ENCODE measurements at regions not wholly inside any gene's neighbourhood (a gene's known extent, or its start where the extent isn't known, plus 50 kb on each side); places are given as distances from the start of the nearest gene placed in this dataset.
A peak's percentile ranks its signal among the peaks of the same experiment; 100 is the strongest.

DNA sequence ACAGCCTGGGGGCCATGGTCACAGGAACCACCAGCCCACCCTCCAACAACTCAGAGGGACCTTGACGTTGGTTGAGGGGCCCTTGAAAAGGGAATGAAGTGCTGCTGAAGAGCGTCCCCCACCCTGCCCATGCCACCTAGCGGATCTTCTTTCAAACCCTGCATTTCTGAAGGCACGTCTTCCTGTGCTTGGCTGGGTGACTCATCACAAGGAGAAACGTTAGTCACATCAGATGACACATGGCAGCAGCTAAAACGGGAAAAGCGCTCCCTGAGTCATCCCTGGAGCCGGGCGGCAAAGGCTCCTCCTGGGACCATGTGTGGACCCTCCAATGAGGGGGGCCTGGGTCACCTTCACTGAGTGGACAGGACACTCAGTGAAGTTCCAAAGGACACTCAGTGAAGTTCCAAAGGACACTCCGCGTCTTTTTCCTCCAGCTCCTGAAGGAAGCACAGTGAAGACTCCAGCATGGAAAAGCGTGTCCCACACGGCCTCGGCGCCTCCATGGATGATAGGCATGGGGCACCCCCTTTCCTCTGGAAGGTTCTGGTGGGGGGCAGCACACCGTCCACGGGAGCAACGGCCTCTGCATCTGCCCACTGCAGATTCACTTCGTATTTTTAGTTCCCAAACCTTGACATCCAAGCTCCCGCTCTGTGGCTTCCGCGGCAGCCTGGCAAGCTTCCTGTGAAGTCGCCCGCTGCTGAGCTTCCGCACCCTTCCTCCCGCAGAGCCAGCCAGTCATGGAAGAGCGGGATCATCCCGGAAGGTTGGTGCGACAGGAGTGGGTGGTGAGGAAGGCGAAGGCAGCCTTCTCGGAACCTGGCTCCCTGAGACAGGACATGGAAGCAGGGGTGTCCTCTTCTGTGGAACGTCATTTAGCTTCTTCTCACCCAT is 383.4 kb downstream of the VRK1 start:
- no peaks in the 10 kb centered on the region for H3K9me3 ChIP-seq (ENCODE audit: severe bottlenecking)
- no peaks in the 10 kb centered on the region for H3K36me3 ChIP-seq (ENCODE audit: low read depth)
- peak; percentile 81 for DNase-seq (ENCODE audit: low spot score)
- TF ChIP-seq, protein P1, sequence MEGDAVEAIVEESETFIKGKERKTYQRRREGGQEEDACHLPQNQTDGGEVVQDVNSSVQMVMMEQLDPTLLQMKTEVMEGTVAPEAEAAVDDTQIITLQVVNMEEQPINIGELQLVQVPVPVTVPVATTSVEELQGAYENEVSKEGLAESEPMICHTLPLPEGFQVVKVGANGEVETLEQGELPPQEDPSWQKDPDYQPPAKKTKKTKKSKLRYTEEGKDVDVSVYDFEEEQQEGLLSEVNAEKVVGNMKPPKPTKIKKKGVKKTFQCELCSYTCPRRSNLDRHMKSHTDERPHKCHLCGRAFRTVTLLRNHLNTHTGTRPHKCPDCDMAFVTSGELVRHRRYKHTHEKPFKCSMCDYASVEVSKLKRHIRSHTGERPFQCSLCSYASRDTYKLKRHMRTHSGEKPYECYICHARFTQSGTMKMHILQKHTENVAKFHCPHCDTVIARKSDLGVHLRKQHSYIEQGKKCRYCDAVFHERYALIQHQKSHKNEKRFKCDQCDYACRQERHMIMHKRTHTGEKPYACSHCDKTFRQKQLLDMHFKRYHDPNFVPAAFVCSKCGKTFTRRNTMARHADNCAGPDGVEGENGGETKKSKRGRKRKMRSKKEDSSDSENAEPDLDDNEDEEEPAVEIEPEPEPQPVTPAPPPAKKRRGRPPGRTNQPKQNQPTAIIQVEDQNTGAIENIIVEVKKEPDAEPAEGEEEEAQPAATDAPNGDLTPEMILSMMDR (IDR thresholded peaks at IDR 0.05; ENCODE audit: poor library complexity, severe bottlenecking) = peak; percentile 63
- H3K27ac ChIP-seq (ENCODE audit: poor library complexity, severe bottlenecking) = no peak overlapping the region
- peaks cover 17% of the 10 kb centered on the region for H3K4me1 ChIP-seq (ENCODE audit: insufficient read depth, poor library complexity, severe bottlenecking)
- ATAC-seq (ENCODE audit: low read depth) = peak; percentile 92
- peaks cover 12% of the 10 kb centered on the region for H3K27me3 ChIP-seq (ENCODE audit: insufficient read depth, poor library complexity, severe bottlenecking)
- H3K4me3 ChIP-seq (ENCODE audit: severe bottlenecking) = no peak overlapping the region

DNA sequence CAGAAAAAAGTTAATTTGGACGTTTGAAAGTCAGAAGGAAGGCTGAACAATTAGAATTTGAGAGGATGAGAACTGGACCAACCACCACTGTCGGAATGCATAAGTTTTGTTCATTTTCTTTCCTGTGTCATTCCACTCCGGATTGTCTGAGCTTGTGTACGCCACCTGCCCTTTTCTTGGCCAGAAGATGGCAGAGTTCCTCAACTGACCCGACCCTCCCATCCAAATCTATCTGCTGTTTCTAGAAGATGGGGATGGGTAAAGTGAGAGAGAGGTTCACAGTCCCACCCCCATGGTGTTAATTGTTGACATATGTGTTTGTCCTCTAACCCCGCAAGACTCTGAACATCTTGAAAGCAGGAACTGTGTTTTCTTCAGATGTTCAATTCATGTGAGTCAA is 388.0 kb downstream of the VRK1 start:
- peaks cover 37% of the 10 kb centered on the region for H3K27me3 ChIP-seq (ENCODE audit: insufficient read depth, poor library complexity, severe bottlenecking)
- H3K36me3 ChIP-seq (ENCODE audit: low read depth) = no peaks in the 10 kb centered on the region
- H3K27ac ChIP-seq (ENCODE audit: poor library complexity, severe bottlenecking) = no peak overlapping the region
- DNase-seq (ENCODE audit: low spot score) (no peak), ATAC-seq (ENCODE audit: low read depth) (no peak)
- H3K4me3 ChIP-seq (ENCODE audit: severe bottlenecking) = no peak overlapping the region
- peaks cover 6% of the 10 kb centered on the region for H3K4me1 ChIP-seq (ENCODE audit: insufficient read depth, poor library complexity, severe bottlenecking)
- no peaks in the 10 kb centered on the region for H3K9me3 ChIP-seq (ENCODE audit: severe bottlenecking)
- TF ChIP-seq, protein P1 (IDR thresholded peaks at IDR 0.05; ENCODE audit: poor library complexity, severe bottlenecking) = peak; percentile 52

DNA sequence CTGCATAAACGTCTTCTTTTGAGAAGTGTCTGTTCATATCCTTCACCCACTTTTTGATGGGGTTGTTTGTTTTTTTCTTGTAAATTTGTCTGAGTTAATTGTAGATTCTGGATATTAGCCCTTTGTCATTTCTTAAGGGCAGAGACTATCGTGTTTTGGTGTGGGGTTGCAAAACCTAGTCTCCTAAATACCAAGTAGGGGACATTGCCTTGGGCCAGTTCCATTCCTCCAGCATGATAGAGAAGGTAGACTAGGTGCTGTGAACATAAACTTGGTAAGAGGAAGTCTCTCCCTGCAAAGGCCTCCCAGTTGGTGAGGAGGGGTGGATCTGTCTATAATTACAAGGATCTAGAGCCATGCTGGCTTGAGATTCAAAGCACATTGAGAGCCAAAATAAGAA is 390.7 kb downstream of the VRK1 start:
- H3K4me1 ChIP-seq (ENCODE audit: insufficient read depth, poor library complexity, severe bottlenecking) = no peaks in the 10 kb centered on the region
- H3K4me3 ChIP-seq (ENCODE audit: severe bottlenecking) = no peak overlapping the region
- no peak overlapping the region for H3K27ac ChIP-seq (ENCODE audit: poor library complexity, severe bottlenecking)
- ATAC-seq (ENCODE audit: low read depth) (no peak), DNase-seq (ENCODE audit: low spot score) (no peak)
- H3K27me3 ChIP-seq (ENCODE audit: insufficient read depth, poor library complexity, severe bottlenecking) = peaks cover 55% of the 10 kb centered on the region
- TF ChIP-seq, protein P1 (IDR thresholded peaks at IDR 0.05; ENCODE audit: poor library complexity, severe bottlenecking) = no peak
- H3K36me3 ChIP-seq (ENCODE audit: low read depth) = no peaks in the 10 kb centered on the region
- no peaks in the 10 kb centered on the region for H3K9me3 ChIP-seq (ENCODE audit: severe bottlenecking)

DNA sequence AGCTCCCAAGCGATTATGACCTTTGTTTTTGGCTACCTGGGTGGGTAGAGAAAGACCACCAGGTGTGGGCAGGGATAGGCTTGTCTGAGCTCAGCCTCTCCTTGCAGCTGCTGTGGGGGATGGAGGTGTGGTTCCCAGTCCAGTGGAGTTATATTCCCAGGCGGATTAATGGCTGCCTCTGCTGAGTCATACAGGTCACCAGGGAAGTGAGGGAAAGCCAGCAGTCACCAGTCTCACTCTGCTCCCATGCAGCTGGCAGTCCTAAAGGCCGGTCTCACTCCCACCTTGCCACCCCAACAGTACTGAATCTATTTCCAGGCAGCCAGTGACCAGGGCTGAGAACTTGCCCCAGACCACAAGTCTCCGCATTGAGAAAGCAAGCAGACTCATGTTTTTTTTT is 399.2 kb downstream of the VRK1 start:
- Histone ChIP-seq H3K27me3 (ENCODE audit: insufficient read depth, poor library complexity, severe bottlenecking) (peaks cover 17% of the 10 kb centered on the region), H3K36me3 (ENCODE audit: low read depth) (no peaks in the 10 kb centered on the region), H3K27ac (ENCODE audit: poor library complexity, severe bottlenecking) (no peak overlapping the region), H3K4me1 (ENCODE audit: insufficient read depth, poor library complexity, severe bottlenecking) (no peaks in the 10 kb centered on the region), H3K9me3 (ENCODE audit: severe bottlenecking) (no peaks in the 10 kb centered on the region), H3K4me3 (ENCODE audit: severe bottlenecking) (no peak overlapping the region)
- TF ChIP-seq, protein P1 (IDR thresholded peaks at IDR 0.05; ENCODE audit: poor library complexity, severe bottlenecking) = no peak
- ATAC-seq (ENCODE audit: low read depth) = no peak
- no peak for DNase-seq (ENCODE audit: low spot score)

DNA sequence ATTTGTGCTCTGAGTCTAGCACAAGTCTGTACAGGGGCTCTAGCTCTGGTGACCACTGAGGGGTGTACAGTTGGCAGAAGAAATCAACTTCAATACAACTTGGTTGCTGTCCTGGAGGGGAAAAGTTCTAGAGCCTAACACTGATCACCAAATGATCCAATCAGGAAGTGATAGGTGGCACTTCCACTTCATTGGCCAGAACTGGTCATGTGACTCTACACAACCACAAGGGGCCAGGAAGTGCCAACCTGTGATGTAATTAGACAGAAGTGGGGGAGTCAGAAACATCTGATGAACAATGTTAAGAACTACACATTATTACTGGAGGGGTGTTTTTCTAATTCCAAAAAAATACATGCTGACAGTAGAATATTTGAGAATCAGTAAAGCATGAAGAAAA is 401.6 kb downstream of the VRK1 start:
- TF ChIP-seq, protein P1 (IDR thresholded peaks at IDR 0.05; ENCODE audit: poor library complexity, severe bottlenecking) = no peak
- DNase-seq (ENCODE audit: low spot score) = no peak
- no peak for ATAC-seq (ENCODE audit: low read depth)
- H3K9me3 ChIP-seq (ENCODE audit: severe bottlenecking) = no peaks in the 10 kb centered on the region
- no peaks in the 10 kb centered on the region for H3K36me3 ChIP-seq (ENCODE audit: low read depth)
- H3K27ac ChIP-seq (ENCODE audit: poor library complexity, severe bottlenecking) = no peak overlapping the region
- peaks cover 19% of the 10 kb centered on the region for H3K27me3 ChIP-seq (ENCODE audit: insufficient read depth, poor library complexity, severe bottlenecking)
- no peak overlapping the region for H3K4me3 ChIP-seq (ENCODE audit: severe bottlenecking)
- H3K4me1 ChIP-seq (ENCODE audit: insufficient read depth, poor library complexity, severe bottlenecking) = no peaks in the 10 kb centered on the region

Measured in RWPE2 (cell line).